Fibroblast of lung (primary cell): ENCODE measurements at regions not wholly inside any gene's neighbourhood (a gene's known extent, or its start where the extent isn't known, plus 50 kb on each side); places are given as distances from the start of the nearest gene placed in this dataset.

Source experiments
- DNase-seq, 2 donors: peaks; one replicate each; pipeline versions ENCODE4 v3.0.0 to v3.0.0-alpha.2; 2010; ENCODE audit warnings: low read depth in 2 of 2
- H2AFZ ChIP-seq: 2 replicates; pipeline ENCODE4 v1.5.1; 2012; ENCODE audit warnings: low read length, control low read depth, inconsistent platforms
- H3K27ac ChIP-seq: 2 replicates; pipeline ENCODE4 v1.5.1; 2011; ENCODE audit warnings: low read length, control low read depth; ENCODE audit not compliant: insufficient read depth
- H3K27me3 ChIP-seq: 2 replicates; pipeline ENCODE4 v1.5.1; 2011; ENCODE audit warnings: mild to moderate bottlenecking, low read length; ENCODE audit not compliant: control insufficient read depth, insufficient read depth
- H3K36me3 ChIP-seq: 2 replicates; pipeline ENCODE4 v1.5.1; 2011; ENCODE audit warnings: low read length; ENCODE audit not compliant: control insufficient read depth, insufficient read depth
- H3K4me1 ChIP-seq: 2 replicates; pipeline ENCODE4 v1.5.1; 2011; ENCODE audit warnings: low read length; ENCODE audit not compliant: control insufficient read depth, insufficient read depth; ENCODE audit errors: extremely low read depth
- H3K4me2 ChIP-seq: 2 replicates; pipeline ENCODE4 v1.5.1; 2011; ENCODE audit warnings: low read length, control low read depth; ENCODE audit not compliant: insufficient read depth; ENCODE audit errors: extremely low read depth
- H3K4me3 ChIP-seq, 4 experiments: fragments of 200-600 bp in 1 of 4; sonication (generic) in 1 of 4; replicated peaks in 1 of 4; 2 replicates each; pipeline ENCODE4 v1.5.1; 2011 to 2016; ENCODE audit warnings: low read length in 4 of 4, low read depth in 3 of 4, mild to moderate bottlenecking in 3 of 4, control low read depth in 2 of 4, inconsistent platforms in 1 of 4, mixed read lengths in 1 of 4; ENCODE audit not compliant: insufficient read depth in 1 of 4; ENCODE audit errors: control extremely low read depth in 1 of 4
- H3K79me2 ChIP-seq: 2 replicates; pipeline ENCODE4 v1.5.1; 2012; ENCODE audit warnings: mild to moderate bottlenecking, low read length, inconsistent platforms; ENCODE audit not compliant: control insufficient read depth, insufficient read depth
- H3K9ac ChIP-seq: 2 replicates; pipeline ENCODE4 v1.5.1; 2011; ENCODE audit warnings: mild to moderate bottlenecking, low read length, control low read depth; ENCODE audit not compliant: insufficient read depth
- H3K9me3 ChIP-seq: 2 replicates; pipeline ENCODE4 v1.5.1; 2012; ENCODE audit warnings: low read depth, low read length; ENCODE audit not compliant: control insufficient read depth, insufficient read depth
- H4K20me1 ChIP-seq: 2 replicates; pipeline ENCODE4 v1.5.1; 2011; ENCODE audit warnings: low read length; ENCODE audit not compliant: control insufficient read depth, insufficient read depth; ENCODE audit errors: extremely low read depth
- CTCF ChIP-seq, 2 donors: IDR thresholded peaks in 1 of 2; conservative IDR thresholded peaks in 1 of 2; 1 replicate in 1 of 2; 2 replicates in 1 of 2; pipeline ENCODE4 v1.5.1; 2011 to 2012; ENCODE audit warnings: low read length in 2 of 2, control low read depth in 1 of 2, inconsistent platforms in 1 of 2, low read depth in 1 of 2, mild to moderate bottlenecking in 1 of 2
- EZH2 ChIP-seq: IDR thresholded peaks from 2 replicates; pipeline ENCODE4 v1.5.1; 2012; ENCODE audit warnings: low read length, control low read depth, mild to moderate bottlenecking; ENCODE audit errors: missing control alignments

DNA sequence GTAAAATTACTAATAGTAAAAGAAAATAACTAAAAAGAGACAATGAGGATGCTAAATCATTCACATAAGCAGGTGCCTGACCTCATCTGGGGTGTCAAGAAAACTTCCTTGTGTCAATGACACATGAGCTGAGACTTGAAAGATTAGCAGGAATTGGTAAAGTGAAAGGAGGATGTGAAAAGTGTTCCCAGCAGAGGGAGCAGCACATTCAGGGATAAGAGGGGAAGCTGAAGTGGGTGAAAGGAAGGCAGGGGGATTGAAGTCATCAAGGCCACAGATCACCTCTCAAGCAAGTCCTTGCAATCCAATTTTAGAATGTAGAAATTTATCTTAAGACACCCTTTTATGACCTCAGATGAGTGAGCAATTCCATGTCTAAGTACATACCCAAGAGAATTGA, 60.2 kb upstream of the ACP3 start:
- H3K4me1 ChIP-seq = peaks cover 10% of the 10 kb centered on the region
- H3K27ac ChIP-seq = no peak overlapping the region
- DNase-seq = peak; percentile 65 to 81
- no peak overlapping the region for H3K9ac ChIP-seq
- H3K9me3 ChIP-seq = no peaks in the 10 kb centered on the region
- no peaks in the 10 kb centered on the region for H4K20me1 ChIP-seq
- no peaks in the 10 kb centered on the region for H3K79me2 ChIP-seq
- no peak overlapping the region for H3K4me2 ChIP-seq
- no peak overlapping the region for H3K4me3 ChIP-seq
- H2AFZ ChIP-seq = no peak overlapping the region
- TF ChIP-seq EZH2 (no peak), CTCF (conservative IDR thresholded peaks at IDR 0.05 in 1 of 2, IDR thresholded peaks at IDR 0.05 in 1 of 2; ENCODE audit: low read depth in 1 of 2, low read length in 2 of 2) (peak; percentile 70 to 71)
- no peaks in the 10 kb centered on the region for H3K27me3 ChIP-seq
- H3K36me3 ChIP-seq = no peaks in the 10 kb centered on the region

DNA sequence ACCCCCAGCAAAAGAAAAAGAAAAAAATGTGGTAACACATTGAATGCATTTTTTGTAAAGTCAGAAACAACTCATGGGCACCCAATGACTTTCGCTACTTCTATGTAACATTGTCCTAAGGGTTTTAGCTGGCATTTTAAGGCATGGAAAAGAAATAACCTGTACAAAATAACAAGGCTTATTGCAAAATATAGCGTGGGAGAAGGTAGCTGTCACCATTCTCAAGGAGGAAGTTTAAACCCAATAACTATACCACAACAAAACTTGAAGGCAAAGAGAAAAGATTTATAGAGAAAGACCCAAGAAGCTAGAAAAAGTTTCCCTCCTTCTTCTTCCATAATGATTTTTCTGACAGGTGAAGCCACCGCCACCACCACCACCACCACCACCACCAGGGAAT, 55.7 kb upstream of the ACP3 start:
- H3K27me3 ChIP-seq = no peaks in the 10 kb centered on the region
- no peak overlapping the region for H3K4me2 ChIP-seq
- no peaks in the 10 kb centered on the region for H3K36me3 ChIP-seq
- no peak for DNase-seq
- no peak overlapping the region for H3K9ac ChIP-seq
- no peak overlapping the region for H3K4me3 ChIP-seq
- TF ChIP-seq CTCF (conservative IDR thresholded peaks at IDR 0.05 in 1 of 2, IDR thresholded peaks at IDR 0.05 in 1 of 2; ENCODE audit: low read depth in 1 of 2, low read length in 2 of 2) (no peak), EZH2 (no peak)
- H3K4me1 ChIP-seq = no peaks in the 10 kb centered on the region
- H3K9me3 ChIP-seq = no peaks in the 10 kb centered on the region
- H3K27ac ChIP-seq = no peak overlapping the region
- no peak overlapping the region for H2AFZ ChIP-seq
- no peaks in the 10 kb centered on the region for H3K79me2 ChIP-seq
- H4K20me1 ChIP-seq = no peaks in the 10 kb centered on the region

DNA sequence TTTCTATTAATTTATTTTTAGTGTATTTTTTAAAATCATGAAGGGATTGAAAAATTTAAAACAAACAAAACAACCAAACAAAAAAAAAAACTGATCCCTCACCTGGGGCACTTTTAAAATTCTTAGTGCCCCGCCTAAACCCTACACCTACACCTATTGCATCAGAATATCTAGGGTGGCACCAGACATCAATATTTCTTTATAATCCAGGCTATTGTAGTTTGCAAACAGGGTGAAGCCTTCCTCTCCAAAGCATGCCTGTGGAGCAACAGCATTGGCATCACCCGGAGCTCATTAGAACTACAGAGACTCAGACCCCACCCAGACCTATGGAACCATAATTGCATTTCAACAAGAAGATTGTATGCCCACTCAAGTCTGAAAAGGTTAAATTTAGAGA, 54.9 kb upstream of the ACP3 start:
- no peak overlapping the region for H3K4me2 ChIP-seq
- DNase-seq = no peak
- H3K9ac ChIP-seq = no peak overlapping the region
- no peak overlapping the region for H3K27ac ChIP-seq
- H3K36me3 ChIP-seq = no peaks in the 10 kb centered on the region
- no peak overlapping the region for H2AFZ ChIP-seq
- H3K4me1 ChIP-seq = no peaks in the 10 kb centered on the region
- H3K27me3 ChIP-seq = no peaks in the 10 kb centered on the region
- no peaks in the 10 kb centered on the region for H4K20me1 ChIP-seq
- H3K4me3 ChIP-seq = no peak overlapping the region
- H3K9me3 ChIP-seq = no peaks in the 10 kb centered on the region
- no peak for TF ChIP-seq EZH2
- no peak for TF ChIP-seq CTCF (conservative IDR thresholded peaks at IDR 0.05 in 1 of 2, IDR thresholded peaks at IDR 0.05 in 1 of 2; ENCODE audit: low read depth in 1 of 2, low read length in 2 of 2)
- no peaks in the 10 kb centered on the region for H3K79me2 ChIP-seq
